Activated naive CD8-positive, alpha-beta T cell (primary cell): ENCODE measurements at regions not wholly inside any gene's neighbourhood (a gene's known extent, or its start where the extent isn't known, plus 50 kb on each side); places are given as distances from the start of the nearest gene placed in this dataset.

Source experiments
- H3K27ac Mint-ChIP-seq: one replicate; pipeline ENCODE4 v1.8.0; 2021; ENCODE audit warnings: mixed read lengths
- H3K27me3 Mint-ChIP-seq: one replicate; pipeline ENCODE4 v1.8.0; 2021; ENCODE audit warnings: mixed read lengths
- H3K36me3 Mint-ChIP-seq: one replicate; pipeline ENCODE4 v1.8.0; 2021; ENCODE audit warnings: mixed read lengths
- H3K4me1 Mint-ChIP-seq: one replicate; pipeline ENCODE4 v1.8.0; 2021; ENCODE audit warnings: low read depth, mixed read lengths
- H3K4me3 Mint-ChIP-seq: one replicate; pipeline ENCODE4 v1.8.0; 2021; ENCODE audit warnings: mild to moderate bottlenecking, mixed read lengths
- H3K9me3 Mint-ChIP-seq: one replicate; pipeline ENCODE4 v1.8.0; 2021; ENCODE audit warnings: low read depth, mixed read lengths

GRCh38 chrY:8202837-8203236, 1134.4 kb upstream of the TSPY4 start:
- no peak overlapping the region for H3K4me3 Mint-ChIP-seq

GRCh38 chrY:8241144-8241543, 1096.1 kb upstream of the TSPY4 start:
- H3K9me3 Mint-ChIP-seq: no peaks in the 10 kb centered on the region
- H3K4me1 Mint-ChIP-seq: no peaks in the 10 kb centered on the region
- no peaks in the 10 kb centered on the region for H3K27me3 Mint-ChIP-seq
- no peak overlapping the region for H3K27ac Mint-ChIP-seq
- H3K4me3 Mint-ChIP-seq: no peak overlapping the region
- H3K36me3 Mint-ChIP-seq: no peaks in the 10 kb centered on the region

More at GRCh38 chrY:8202837-8203236, 1134.4 kb upstream of the TSPY4 start:
- H3K4me1 Mint-ChIP-seq: no peaks in the 10 kb centered on the region
- H3K27ac Mint-ChIP-seq: no peak overlapping the region
- no peaks in the 10 kb centered on the region for H3K36me3 Mint-ChIP-seq
- no peaks in the 10 kb centered on the region for H3K27me3 Mint-ChIP-seq
- H3K9me3 Mint-ChIP-seq: no peaks in the 10 kb centered on the region

DNA sequence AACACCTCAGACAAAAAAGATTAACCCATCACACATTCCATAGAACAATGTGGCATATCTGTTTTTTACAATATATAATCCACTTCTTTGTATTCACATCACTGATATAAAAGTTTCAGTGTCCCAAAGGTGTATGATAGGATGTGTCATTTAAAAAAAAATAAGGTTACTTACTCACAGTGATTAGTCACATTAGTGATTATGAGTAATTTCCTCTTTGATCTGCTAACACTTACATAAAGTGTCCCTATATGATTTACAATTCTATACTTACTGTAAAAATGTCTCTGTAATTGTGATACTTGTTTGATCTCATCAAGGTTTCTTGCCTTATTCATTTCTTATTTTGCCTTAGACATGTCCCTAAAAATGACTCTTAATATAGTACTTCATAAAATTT, 1063.5 kb upstream of the TSPY4 start:
- H3K27me3 Mint-ChIP-seq: no peaks in the 10 kb centered on the region
- H3K4me1 Mint-ChIP-seq: peaks cover 4% of the 10 kb centered on the region
- H3K27ac Mint-ChIP-seq: no peak overlapping the region
- H3K9me3 Mint-ChIP-seq: no peaks in the 10 kb centered on the region
- H3K4me3 Mint-ChIP-seq: no peak overlapping the region
- no peaks in the 10 kb centered on the region for H3K36me3 Mint-ChIP-seq

DNA sequence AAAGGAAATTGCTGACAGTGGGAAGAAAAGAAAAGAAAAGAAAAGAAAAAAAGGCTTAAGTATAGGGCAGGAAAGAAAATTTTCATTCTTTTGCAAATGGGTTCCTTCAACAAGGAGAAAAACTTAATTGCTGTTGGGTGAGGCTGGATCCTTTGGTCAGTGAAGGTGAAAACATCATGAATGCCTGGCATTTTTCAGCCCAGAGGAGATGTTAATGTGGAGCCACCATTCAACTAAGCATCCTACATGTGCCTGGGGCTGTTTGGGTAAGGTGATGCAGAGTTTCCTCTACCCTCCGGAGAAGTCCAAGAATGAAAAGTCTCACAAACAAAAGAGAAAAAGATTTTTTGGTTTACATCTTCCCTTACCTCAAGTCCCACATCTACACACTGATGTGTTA, 1032.2 kb upstream of the TSPY4 start:
- H3K27me3 Mint-ChIP-seq: no peaks in the 10 kb centered on the region
- peaks cover 4% of the 10 kb centered on the region for H3K9me3 Mint-ChIP-seq
- no peak overlapping the region for H3K27ac Mint-ChIP-seq
- H3K4me3 Mint-ChIP-seq: no peak overlapping the region
- H3K36me3 Mint-ChIP-seq: no peaks in the 10 kb centered on the region
- H3K4me1 Mint-ChIP-seq: no peaks in the 10 kb centered on the region

DNA sequence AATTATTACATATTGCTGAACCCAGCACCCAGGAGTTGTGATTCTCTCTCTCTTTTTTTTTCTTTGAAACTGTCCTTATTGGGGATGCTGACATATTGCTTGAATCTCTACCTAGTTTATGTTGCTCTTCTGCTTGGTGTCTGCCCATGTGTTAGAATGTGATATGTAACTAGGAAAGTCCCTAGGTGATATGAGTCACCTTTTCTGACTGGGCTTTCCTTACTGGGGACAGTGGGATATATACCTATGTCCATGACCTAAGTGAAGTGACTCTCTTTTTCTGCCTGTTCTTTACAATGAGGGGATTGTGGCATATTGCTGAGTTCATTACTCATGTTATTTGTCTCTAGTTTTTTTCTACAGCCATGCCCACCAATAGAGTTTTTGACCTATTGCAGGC, 1013.2 kb upstream of the TSPY4 start:
- no peaks in the 10 kb centered on the region for H3K9me3 Mint-ChIP-seq
- peaks cover 3% of the 10 kb centered on the region for H3K4me1 Mint-ChIP-seq
- no peaks in the 10 kb centered on the region for H3K36me3 Mint-ChIP-seq
- H3K4me3 Mint-ChIP-seq: no peak overlapping the region
- H3K27ac Mint-ChIP-seq: no peak overlapping the region
- no peaks in the 10 kb centered on the region for H3K27me3 Mint-ChIP-seq

DNA sequence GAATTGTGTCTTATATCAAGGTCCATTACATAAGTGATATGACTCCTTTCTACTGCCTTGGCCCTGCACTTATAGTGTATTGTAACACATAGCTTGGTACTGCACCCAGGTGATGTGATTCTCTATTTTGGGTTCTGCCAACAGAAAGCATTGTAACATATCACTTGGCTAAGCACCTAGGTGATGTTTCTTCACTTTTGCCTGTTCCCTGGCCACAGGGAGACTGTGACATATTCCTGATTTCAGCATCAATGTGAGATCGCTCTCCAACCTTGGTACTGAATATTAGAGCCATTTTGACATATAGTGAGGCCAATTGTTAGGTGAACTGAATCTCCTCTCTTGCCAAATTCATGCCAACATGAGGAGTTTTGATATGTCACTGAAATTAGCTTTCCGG, 1010.3 kb upstream of the TSPY4 start:
- Mint-ChIP-seq H3K4me1 (peaks cover 3% of the 10 kb centered on the region), H3K27ac (no peak overlapping the region), H3K9me3 (no peaks in the 10 kb centered on the region), H3K27me3 (no peaks in the 10 kb centered on the region), H3K36me3 (no peaks in the 10 kb centered on the region), H3K4me3 (no peak overlapping the region)

DNA sequence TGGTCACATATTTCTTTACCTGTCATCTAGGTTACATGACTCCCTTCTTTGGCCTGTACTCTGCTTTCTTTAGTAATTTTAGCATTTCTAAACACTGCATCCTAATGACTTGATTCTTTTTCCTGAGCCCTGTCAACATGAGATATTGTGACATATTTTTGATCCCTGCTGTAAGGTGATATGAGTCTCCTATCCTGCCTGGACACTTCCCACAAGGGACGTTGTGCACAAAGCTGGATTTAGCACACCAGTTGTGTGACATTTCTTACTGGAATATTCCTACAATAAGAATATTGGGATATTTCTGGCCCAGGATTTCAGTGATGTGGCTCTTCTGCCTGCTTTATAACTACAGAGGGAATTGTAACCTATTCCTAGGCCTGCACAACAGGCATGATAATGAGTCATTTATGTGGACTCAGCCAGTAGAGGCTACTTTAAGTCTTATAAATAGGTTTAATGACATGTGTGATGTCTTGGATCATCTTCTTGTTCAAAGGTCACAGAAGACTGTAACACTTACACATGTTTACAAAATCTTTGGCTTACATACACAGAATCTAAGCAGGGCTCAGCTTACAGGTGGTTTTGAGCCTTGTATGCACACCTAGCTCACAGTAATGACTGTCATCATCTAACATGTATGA, 1009.4 kb upstream of the TSPY4 start:
- no peak overlapping the region for H3K27ac Mint-ChIP-seq
- H3K27me3 Mint-ChIP-seq: no peaks in the 10 kb centered on the region
- H3K36me3 Mint-ChIP-seq: no peaks in the 10 kb centered on the region
- peaks cover 3% of the 10 kb centered on the region for H3K4me1 Mint-ChIP-seq
- H3K4me3 Mint-ChIP-seq: no peak overlapping the region
- no peaks in the 10 kb centered on the region for H3K9me3 Mint-ChIP-seq

DNA sequence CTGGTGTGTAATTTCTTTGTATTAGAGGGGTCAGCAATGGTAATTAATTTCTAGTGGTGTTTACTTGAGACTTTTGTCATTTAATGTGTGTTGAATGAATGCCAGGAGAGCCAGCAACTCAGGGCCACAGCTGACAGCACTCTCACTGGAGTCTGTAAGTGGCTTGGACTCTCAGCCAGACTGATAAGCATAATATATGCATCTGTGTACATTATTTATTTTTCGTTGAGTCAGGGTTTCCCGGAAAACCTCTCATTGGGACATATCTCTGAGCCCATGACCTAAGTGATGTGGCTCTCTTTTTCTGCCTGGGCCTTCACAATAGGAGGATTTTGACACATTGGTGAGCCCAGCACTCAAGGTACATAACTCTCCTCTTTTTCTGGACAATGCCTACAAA, 1007.8 kb upstream of the TSPY4 start:
- Mint-ChIP-seq H3K36me3 (no peaks in the 10 kb centered on the region), H3K4me3 (no peak overlapping the region), H3K27ac (no peak overlapping the region), H3K9me3 (no peaks in the 10 kb centered on the region), H3K27me3 (no peaks in the 10 kb centered on the region), H3K4me1 (no peaks in the 10 kb centered on the region)

- Mint-ChIP-seq H3K4me3 (no peak overlapping the region), H3K9me3 (no peaks in the 10 kb centered on the region), H3K36me3 (no peaks in the 10 kb centered on the region)
Measured at GRCh38 chrY:8329929-8330328, 1007.3 kb upstream of the TSPY4 start.

DNA sequence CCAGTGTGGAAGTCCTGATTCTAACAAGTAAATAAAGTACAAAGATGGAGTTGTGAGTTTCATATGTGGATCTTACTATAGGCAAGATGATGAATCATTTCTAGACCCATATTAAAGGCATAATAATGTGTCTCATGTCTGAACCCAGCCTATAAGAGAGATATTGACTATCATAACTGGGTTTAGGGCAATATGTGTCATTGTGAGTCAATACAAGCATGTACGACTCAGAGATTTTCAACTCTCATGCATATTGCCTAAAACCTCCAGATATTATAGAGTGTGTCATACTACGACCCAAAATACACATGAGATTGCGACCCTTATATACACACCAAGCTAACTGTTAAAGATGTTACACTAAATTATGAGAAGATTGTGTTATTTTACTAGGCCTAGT, 1003.9 kb upstream of the TSPY4 start:
- Mint-ChIP-seq H3K4me3 (no peak overlapping the region), H3K9me3 (no peaks in the 10 kb centered on the region), H3K27me3 (no peaks in the 10 kb centered on the region), H3K27ac (peak overlapping the region; percentile 41), H3K36me3 (no peaks in the 10 kb centered on the region), H3K4me1 (peaks cover 9% of the 10 kb centered on the region)

More at GRCh38 chrY:8329929-8330328, 1007.3 kb upstream of the TSPY4 start:
- Mint-ChIP-seq H3K27ac (no peak overlapping the region), H3K4me1 (no peaks in the 10 kb centered on the region), H3K27me3 (no peaks in the 10 kb centered on the region)

- Mint-ChIP-seq H3K36me3 (no peaks in the 10 kb centered on the region), H3K9me3 (no peaks in the 10 kb centered on the region), H3K4me1 (peaks cover 10% of the 10 kb centered on the region), H3K27me3 (no peaks in the 10 kb centered on the region), H3K4me3 (no peak overlapping the region), H3K27ac (peak overlapping the region; percentile 79)
Measured at GRCh38 chrY:8335299-8335835, 1001.9 kb upstream of the TSPY4 start.

DNA sequence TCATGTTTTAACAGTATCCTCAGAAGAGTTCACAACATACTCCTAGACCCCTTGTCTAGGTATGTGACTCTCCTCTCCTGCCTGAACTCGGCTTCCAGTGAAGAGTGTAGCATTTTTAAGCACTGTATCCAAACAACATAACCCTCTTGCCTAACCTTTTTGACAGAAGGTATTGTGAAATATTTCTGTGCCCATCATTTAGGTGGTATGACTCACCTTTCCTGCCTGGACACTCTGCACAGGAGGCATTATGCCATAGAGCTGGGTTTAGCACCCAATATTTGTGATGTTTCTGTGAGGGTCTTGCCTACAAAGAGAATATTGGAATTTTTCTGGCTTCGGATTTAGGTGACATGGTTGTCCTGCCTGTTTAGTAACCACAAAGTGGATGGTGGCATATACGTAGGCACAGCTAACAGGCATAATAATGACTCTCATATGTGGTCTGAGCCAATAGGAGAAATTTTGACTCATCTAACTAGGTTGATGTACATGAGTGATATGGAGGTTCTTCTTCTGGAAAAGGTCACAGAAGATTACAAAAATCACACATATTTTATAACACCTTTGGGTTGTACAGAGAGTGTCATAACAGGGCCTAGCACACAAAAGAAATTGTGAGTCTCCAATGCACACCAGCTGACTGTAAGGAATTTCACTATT, 1001.0 kb upstream of the TSPY4 start:
- no peaks in the 10 kb centered on the region for H3K27me3 Mint-ChIP-seq
- no peak overlapping the region for H3K4me3 Mint-ChIP-seq
- H3K9me3 Mint-ChIP-seq: no peaks in the 10 kb centered on the region
- peak overlapping the region; percentile 79 for H3K27ac Mint-ChIP-seq
- peaks cover 10% of the 10 kb centered on the region for H3K4me1 Mint-ChIP-seq
- no peaks in the 10 kb centered on the region for H3K36me3 Mint-ChIP-seq

DNA sequence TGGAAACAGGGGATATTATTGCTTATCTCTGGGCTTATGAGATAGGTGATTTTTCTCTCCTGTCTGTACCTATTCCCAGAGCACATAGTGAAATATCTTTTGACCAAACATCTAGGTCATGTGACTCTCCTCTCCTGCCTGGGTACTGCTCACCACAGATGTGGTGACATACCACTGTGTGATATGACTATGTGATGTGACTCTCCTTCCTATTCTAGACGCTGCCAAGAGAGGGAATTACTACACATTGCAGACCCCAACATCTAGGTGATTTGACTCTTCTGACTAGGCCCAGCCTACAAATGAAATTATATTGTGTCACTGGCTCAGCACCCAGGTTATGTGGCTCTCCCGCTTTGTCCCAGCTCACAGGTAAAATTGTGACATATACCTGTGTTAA, 996.3 kb upstream of the TSPY4 start:
- Mint-ChIP-seq H3K9me3 (no peaks in the 10 kb centered on the region), H3K27ac (no peak overlapping the region), H3K4me3 (no peak overlapping the region), H3K4me1 (peaks cover 2% of the 10 kb centered on the region), H3K27me3 (no peaks in the 10 kb centered on the region), H3K36me3 (no peaks in the 10 kb centered on the region)

GRCh38 chrY:8342173-8342572, 995.1 kb upstream of the TSPY4 start:
- Mint-ChIP-seq H3K9me3 (no peaks in the 10 kb centered on the region), H3K36me3 (no peaks in the 10 kb centered on the region), H3K4me3 (no peak overlapping the region), H3K4me1 (peaks cover 1% of the 10 kb centered on the region), H3K27me3 (no peaks in the 10 kb centered on the region), H3K27ac (no peak overlapping the region)

GRCh38 chrY:8351241-8351640, 986.0 kb upstream of the TSPY4 start:
- Mint-ChIP-seq H3K9me3 (no peaks in the 10 kb centered on the region), H3K27me3 (no peaks in the 10 kb centered on the region), H3K27ac (no peak overlapping the region), H3K36me3 (no peaks in the 10 kb centered on the region), H3K4me1 (no peaks in the 10 kb centered on the region), H3K4me3 (no peak overlapping the region)

DNA sequence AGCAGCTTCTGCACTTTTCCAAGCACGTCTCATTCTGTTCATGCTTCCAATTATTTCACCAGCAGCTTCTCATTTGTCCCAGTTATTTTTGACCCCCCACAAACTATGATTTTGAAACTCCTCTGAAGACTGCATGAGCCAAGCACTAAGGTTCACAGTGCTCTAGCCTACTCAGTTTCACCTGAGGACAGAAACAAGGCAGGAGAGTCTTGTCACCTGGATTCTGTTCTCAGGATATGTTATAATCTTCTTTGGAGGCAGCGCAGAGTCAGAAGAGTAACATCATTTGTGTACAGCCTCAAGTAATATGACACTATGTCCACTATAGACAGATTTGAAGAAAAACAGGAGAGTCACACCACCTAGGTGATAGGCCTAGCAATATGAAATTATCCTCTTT, 985.1 kb upstream of the TSPY4 start:
- Mint-ChIP-seq H3K4me3 (no peak overlapping the region), H3K27me3 (no peaks in the 10 kb centered on the region), H3K27ac (no peak overlapping the region), H3K9me3 (no peaks in the 10 kb centered on the region), H3K4me1 (no peaks in the 10 kb centered on the region), H3K36me3 (no peaks in the 10 kb centered on the region)
